Thyroid gland (tissue), 4 donors: ENCODE measurements at regions not wholly inside any gene's neighbourhood (a gene's known extent, or its start where the extent isn't known, plus 50 kb on each side); places are given as distances from the start of the nearest gene placed in this dataset.

Experiments used
- DNase-seq, 2 donors: peaks; one replicate each; pipeline ENCODE4 v3.0.0-alpha.2; 2019
- H3K27ac ChIP-seq, 3 donors: fragments of 200-600 bp; sonication (generic); 1 replicate in 2 of 3; 2 replicates in 1 of 3; pipeline ENCODE4 v1.5.1; 2016 to 2019; ENCODE audit warnings: mild to moderate bottlenecking in 1 of 3, moderate library complexity in 1 of 3
- H3K27me3 ChIP-seq: fragments of 200-600 bp; sonication (generic); one replicate; pipeline ENCODE4 v1.5.1; 2019
- H3K36me3 ChIP-seq, 2 donors: fragments of 200-600 bp; sonication (generic); one replicate each; pipeline ENCODE4 v1.5.1; 2016 to 2019
- H3K4me1 ChIP-seq, 2 donors: fragments of 200-600 bp; sonication (generic); one replicate each; pipeline ENCODE4 v1.5.1; 2017 to 2019
- H3K4me3 ChIP-seq, 3 donors: fragments of 200-600 bp; sonication (generic); replicated peaks in 1 of 3; 1 replicate in 2 of 3; 2 replicates in 1 of 3; pipeline ENCODE4 v1.5.1; 2016; ENCODE audit warnings: mild to moderate bottlenecking in 1 of 3
- H3K9me3 ChIP-seq: fragments of 200-600 bp; sonication (generic); one replicate; pipeline ENCODE4 v1.5.1; 2017
- POLR2A ChIP-seq, 2 donors: fragments of 450-650 bp; IDR thresholded peaks; one replicate each; pipeline ENCODE4 v1.6.1; 2017; ENCODE audit warnings: antibody characterized with exemption in 2 of 2, mild to moderate bottlenecking in 2 of 2, moderate library complexity in 1 of 2
- WGBS, 2 donors: methylation state at CpG; one replicate each; pipeline ENCODE4 v1.1.5; 2017; 5-methylcytosine and 5-hydroxymethylcytosine counted together
- intact Hi-C: fragments of 100-400 bp; cut with DNase I; formaldehyde crosslinking; loops from one replicate; pipeline ENCODE4 v1.15.1; 2023
- TF ChIP-seq, protein P1 (sequence below), 6 experiments: fragments of 200-600 bp in 3 of 6; fragments of 450-650 bp in 3 of 6; sonication (generic) in 3 of 6; IDR thresholded peaks; one replicate each; pipeline ENCODE4 v1.5.1; 2016 to 2019; ENCODE audit warnings: antibody characterized with exemption in 6 of 6, mild to moderate bottlenecking in 2 of 6, inconsistent platforms in 1 of 6, moderate library complexity in 1 of 6

DNA sequence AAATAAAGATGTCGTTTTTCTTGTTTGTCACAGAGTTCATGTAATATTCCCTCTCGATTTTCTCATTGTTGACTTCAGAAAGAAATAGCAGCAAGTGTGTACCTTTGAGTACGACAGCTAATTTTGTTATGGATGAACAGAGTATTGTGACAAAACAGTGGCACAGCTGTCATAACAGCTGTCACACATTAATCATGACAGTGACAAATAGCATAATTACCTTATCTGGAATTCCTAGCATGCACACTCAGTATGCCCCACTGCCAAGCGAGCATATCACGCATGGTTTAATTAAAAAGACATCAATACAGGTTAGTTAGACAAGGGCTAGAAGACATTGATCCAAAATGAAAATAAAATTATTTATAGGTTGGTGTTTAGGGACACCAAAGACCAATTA lies 375.1 kb downstream of the SPATA31D1 start:
- Histone ChIP-seq H3K9me3 (no peaks in the 10 kb centered on the region), H3K4me1 (no peaks in the 10 kb centered on the region), H3K4me3 (no peak overlapping the region), H3K27me3 (no peaks in the 10 kb centered on the region), H3K27ac (no peak overlapping the region), H3K36me3 (no peaks in the 10 kb centered on the region)
- TF ChIP-seq, protein P1, sequence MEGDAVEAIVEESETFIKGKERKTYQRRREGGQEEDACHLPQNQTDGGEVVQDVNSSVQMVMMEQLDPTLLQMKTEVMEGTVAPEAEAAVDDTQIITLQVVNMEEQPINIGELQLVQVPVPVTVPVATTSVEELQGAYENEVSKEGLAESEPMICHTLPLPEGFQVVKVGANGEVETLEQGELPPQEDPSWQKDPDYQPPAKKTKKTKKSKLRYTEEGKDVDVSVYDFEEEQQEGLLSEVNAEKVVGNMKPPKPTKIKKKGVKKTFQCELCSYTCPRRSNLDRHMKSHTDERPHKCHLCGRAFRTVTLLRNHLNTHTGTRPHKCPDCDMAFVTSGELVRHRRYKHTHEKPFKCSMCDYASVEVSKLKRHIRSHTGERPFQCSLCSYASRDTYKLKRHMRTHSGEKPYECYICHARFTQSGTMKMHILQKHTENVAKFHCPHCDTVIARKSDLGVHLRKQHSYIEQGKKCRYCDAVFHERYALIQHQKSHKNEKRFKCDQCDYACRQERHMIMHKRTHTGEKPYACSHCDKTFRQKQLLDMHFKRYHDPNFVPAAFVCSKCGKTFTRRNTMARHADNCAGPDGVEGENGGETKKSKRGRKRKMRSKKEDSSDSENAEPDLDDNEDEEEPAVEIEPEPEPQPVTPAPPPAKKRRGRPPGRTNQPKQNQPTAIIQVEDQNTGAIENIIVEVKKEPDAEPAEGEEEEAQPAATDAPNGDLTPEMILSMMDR (IDR thresholded peaks at IDR 0.05), result no peak
- TF ChIP-seq POLR2A (IDR thresholded peaks at IDR 0.05), result no peak
- intact Hi-C loops, result no loop called here
- 88 to 92% methylated on average over 5 of the region's 5 CpGs for WGBS, 2 donors
- no peak for DNase-seq

DNA sequence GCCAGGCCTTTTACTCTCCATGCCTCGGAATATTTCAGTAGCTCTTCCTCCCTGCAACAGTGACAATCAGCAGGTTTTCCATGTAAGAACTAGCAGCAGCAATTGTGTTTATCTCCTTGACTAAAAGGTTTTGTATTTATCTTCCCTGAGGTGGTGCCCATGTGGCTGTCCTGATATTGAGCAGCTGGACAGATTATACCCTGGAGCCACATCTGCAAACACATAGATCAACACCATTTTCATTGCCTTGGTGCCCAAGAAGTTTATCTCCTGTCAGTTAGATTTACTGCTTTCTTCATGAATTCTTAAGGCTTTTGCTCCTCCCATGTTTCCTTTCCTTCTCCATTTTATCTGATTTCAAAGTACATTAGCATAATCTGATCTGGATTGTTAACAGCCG lies 378.4 kb downstream of the SPATA31D1 start:
- 71 to 75% methylated on average over 2 of the region's 2 CpGs for WGBS, 2 donors

DNA sequence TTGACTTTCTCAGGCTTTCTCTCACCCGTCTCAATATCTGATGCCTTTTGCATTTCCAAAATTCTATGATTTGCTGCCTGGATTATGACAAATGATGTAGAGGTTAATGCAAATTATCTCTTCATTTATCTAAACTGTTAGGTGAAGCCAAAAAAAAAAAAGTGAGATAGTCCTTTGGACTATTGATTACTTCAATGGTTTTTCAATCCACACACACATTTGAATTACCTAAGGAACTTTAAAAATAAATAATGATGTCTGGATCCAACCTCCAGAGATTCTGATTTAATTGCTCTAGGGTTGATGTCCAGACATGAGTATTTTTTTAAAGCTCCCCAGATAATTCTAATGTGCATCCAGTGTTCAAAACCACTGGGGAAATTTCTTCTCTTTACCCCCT lies 379.4 kb downstream of the SPATA31D1 start:
- no peaks in the 10 kb centered on the region for H3K36me3 ChIP-seq
- TF ChIP-seq POLR2A (IDR thresholded peaks at IDR 0.05), result no peak
- TF ChIP-seq, protein P1 (IDR thresholded peaks at IDR 0.05), result no peak
- H3K4me3 ChIP-seq, result no peak overlapping the region
- H3K27me3 ChIP-seq, result no peaks in the 10 kb centered on the region
- DNase-seq, result no peak
- 95 to 100% methylated on average over 1 of the region's 1 CpG for WGBS, 2 donors
- H3K9me3 ChIP-seq, result no peaks in the 10 kb centered on the region
- intact Hi-C loops, result no loop called here
- H3K4me1 ChIP-seq, result no peaks in the 10 kb centered on the region
- no peak overlapping the region for H3K27ac ChIP-seq

More for the DNA sequence above, 378.4 kb downstream of the SPATA31D1 start:
- intact Hi-C loops, result no loop called here
- no peak for TF ChIP-seq POLR2A (IDR thresholded peaks at IDR 0.05)
- TF ChIP-seq, protein P1 (IDR thresholded peaks at IDR 0.05), result no peak
- no peak overlapping the region for H3K4me3 ChIP-seq
- H3K36me3 ChIP-seq, result no peaks in the 10 kb centered on the region
- H3K27ac ChIP-seq, result no peak overlapping the region
- H3K27me3 ChIP-seq, result no peaks in the 10 kb centered on the region
- H3K4me1 ChIP-seq, result no peaks in the 10 kb centered on the region
- DNase-seq, result no peak
- H3K9me3 ChIP-seq, result no peaks in the 10 kb centered on the region

DNA sequence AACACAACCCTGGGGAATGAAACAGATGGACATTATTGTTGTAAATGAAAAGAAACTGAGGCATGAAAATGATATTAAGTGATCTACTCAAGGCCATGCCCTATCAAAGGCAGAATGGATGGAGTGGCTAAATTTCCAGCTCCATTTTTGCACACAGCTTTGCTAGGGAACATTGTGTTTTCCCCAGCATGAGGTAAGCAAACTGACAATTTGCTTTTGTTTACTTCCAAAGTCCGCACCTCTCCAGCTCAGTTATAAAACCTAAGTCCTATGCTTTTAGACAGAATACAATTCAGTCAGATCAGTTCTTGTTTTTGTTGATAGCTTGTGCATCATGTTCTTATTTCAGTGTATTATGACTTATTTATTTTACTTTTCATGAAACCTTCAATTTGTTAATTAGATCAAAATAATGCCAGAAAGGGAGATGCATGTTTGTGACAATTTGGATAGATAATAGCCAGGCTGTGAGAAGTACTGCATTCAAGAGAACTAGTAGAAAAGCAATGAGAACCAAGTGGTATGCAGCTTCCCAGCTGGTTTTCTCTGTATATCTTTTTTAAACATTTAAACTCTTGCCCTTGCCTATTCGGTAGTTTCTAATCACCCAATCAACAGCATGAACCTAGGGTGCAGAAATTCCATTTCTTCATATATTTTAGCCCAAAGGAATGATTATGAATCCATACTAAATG lies 380.8 kb downstream of the SPATA31D1 start:
- 87 to 88% methylated on average over 2 of the region's 2 CpGs for WGBS, 2 donors
- H3K27ac ChIP-seq, result no peak overlapping the region
- no peak for TF ChIP-seq POLR2A (IDR thresholded peaks at IDR 0.05)
- TF ChIP-seq, protein P1 (IDR thresholded peaks at IDR 0.05), result no peak
- no peaks in the 10 kb centered on the region for H3K27me3 ChIP-seq
- no peaks in the 10 kb centered on the region for H3K9me3 ChIP-seq
- H3K4me1 ChIP-seq, result no peaks in the 10 kb centered on the region
- intact Hi-C loops, result no loop called here
- H3K36me3 ChIP-seq, result no peaks in the 10 kb centered on the region
- DNase-seq, result no peak
- H3K4me3 ChIP-seq, result no peak overlapping the region

DNA sequence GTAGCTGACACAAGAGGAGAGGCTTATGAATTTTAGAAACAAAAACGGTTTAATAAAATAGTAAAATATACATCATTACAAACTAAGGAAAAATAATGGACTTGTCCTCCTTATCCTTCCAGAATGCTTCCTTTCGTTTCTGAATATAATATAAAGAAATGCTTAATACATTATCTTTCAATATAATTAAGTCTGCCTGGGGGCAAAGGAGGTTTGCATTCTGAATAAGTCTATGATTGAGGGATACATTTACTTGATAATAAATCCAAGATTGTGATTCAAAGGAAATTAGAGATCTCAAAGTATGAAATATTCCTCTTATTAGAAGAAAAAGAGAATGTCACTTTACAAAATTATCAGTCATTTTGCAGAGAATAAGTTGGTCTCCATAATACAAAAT lies 386.5 kb downstream of the SPATA31D1 start:
- TF ChIP-seq POLR2A (IDR thresholded peaks at IDR 0.05), result no peak
- TF ChIP-seq, protein P1 (IDR thresholded peaks at IDR 0.05), result no peak
- Histone ChIP-seq H3K4me1 (no peaks in the 10 kb centered on the region), H3K27me3 (no peaks in the 10 kb centered on the region), H3K36me3 (no peaks in the 10 kb centered on the region), H3K9me3 (no peaks in the 10 kb centered on the region), H3K27ac (no peak overlapping the region), H3K4me3 (no peak overlapping the region)
- DNase-seq, result no peak
- WGBS, 2 donors, result 89 to 91% methylated on average over 2 of the region's 2 CpGs
- intact Hi-C loops, result no loop called here
